NCI-H510A (cell line): ENCODE measurements at regions not wholly inside any gene's neighbourhood (a gene's known extent, or its start where the extent isn't known, plus 50 kb on each side); places are given as distances from the start of the nearest gene placed in this dataset.
"Not testable (repeated sequence)": the region's sequence is repeated elsewhere in the genome, so short reads cannot be mapped to it uniquely, and the experiment has no call there.

Experiments
- DNase-seq: peaks from one replicate; lab custom pipeline; 2025; lab: John Stamatoyannopoulos, UW

DNA sequence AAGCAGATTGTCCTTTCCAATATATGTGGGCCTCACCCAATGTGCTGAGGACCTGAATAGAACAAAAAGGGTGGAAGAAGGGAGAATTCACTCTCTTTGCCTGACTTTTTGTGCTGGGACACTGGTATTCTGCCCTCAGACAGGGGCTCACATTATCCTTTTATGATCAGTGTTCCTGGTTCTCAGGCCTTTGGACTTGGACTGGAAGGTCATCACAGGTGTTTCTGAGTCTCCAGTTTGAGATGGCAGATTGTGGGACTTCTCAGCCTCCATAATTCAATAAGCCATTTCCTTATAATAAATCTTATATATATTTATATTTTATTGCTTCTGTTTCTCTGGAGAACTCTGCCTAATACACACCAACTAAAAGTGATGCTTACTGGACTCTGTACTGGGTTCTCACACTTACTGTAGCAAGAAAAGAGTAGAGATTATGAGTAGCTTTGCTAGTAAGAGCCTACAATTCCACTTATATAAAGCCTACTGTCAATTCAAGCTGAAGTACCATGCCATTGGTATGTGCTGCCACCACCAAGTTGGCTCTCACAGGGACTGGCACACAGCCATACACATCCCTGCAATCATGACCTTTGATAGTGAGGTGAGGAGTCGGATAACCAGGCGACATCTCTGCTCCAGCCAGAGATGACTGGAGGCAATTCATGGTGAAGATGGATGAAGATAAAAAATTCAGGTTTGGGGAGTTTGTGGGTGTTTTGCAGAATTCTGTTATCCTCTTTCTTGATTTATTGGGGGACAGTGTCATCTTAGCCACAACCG, 130.7 kb upstream of the NR3C1 start:
- DNase-seq, result no peak

GRCh38 chr5:143533475-143533874, 130.0 kb upstream of the NR3C1 start:
- no peak for DNase-seq

GRCh38 chr5:143527808-143528207, 124.3 kb upstream of the NR3C1 start:
- no peak for DNase-seq

DNA sequence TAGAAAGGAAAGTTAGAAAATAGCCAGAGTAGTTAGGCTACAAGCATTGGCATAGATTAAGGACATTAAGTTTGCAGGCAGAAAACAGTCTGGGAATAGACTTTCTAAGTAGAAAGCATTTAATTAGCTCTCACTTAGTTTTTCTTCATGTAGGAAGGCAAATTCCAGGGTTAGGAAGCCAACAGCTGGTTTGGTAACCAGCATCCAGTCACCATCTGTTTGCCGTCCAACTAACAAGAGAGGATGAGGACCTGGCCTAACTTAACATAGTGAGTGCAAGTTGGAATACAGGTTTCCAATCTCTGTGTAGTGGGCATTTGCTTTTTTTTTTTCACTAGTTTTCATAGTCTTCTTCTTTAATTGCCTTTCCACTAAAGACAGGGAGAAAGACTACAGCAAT, 121.7 kb upstream of the NR3C1 start:
- DNase-seq, result no peak

DNA sequence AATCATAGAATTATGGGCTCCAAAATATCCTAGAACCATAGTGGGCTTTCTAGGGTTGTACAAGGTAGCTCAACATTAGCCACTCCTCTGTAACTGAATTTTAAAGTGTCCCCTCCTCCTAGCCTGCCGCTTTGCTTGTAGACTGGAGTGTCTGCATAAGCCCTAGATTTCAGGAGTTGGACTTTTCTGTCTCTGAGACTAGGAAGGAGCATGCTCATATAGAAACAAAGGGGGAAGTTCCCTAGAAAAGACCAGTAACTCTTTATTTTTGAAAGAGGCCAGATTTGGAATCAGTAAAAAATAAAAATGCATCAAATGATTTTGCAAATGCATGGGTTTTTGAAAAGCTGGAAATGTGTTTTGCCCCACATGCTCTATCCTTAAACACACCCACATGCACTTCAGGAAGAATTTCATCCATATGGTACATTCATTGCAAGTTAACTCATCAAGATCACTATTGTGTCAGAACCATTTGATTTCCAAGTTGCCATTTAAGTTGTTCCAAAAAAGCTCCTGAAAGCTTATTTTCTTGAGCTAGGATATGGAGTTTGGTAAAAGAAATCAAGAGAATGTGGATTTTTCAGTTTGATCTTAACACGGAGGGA, 121.0 kb upstream of the NR3C1 start:
- DNase-seq, result no peak

GRCh38 chr5:143521846-143522400, 118.4 kb upstream of the NR3C1 start:
- no peak for DNase-seq

GRCh38 chr5:143521141-143521540, 117.7 kb upstream of the NR3C1 start:
- no peak for DNase-seq

DNA sequence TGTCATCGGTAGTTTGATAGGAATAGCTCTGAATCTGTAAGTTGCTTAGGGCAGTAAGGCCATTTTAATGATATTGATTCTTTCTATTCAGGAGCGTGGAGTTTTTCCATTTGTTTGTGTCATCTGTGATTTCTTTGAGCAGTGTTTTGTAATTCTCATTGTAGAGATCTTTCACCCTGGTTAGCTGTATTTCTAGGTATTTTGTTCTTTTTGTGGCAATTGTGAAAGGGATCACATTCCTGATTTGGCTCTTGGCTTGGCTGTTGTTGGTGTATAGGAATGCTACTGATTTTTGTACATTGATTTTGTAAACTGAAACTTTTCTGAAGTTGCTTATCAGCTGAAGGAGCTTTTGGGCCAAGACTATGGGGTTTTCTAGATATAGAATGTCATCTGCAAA, 115.7 kb upstream of the NR3C1 start:
- DNase-seq, result not testable (repeated sequence)

GRCh38 chr5:143517824-143518223, 114.3 kb upstream of the NR3C1 start:
- DNase-seq, result not testable (repeated sequence)

GRCh38 chr5:143516249-143516648, 112.8 kb upstream of the NR3C1 start:
- no peak for DNase-seq

- no peak for DNase-seq
Observed at GRCh38 chr5:143515829-143516228, 112.3 kb upstream of the NR3C1 start.

- no peak for DNase-seq
Observed at GRCh38 chr5:143514616-143515335, 111.3 kb upstream of the NR3C1 start.

DNA sequence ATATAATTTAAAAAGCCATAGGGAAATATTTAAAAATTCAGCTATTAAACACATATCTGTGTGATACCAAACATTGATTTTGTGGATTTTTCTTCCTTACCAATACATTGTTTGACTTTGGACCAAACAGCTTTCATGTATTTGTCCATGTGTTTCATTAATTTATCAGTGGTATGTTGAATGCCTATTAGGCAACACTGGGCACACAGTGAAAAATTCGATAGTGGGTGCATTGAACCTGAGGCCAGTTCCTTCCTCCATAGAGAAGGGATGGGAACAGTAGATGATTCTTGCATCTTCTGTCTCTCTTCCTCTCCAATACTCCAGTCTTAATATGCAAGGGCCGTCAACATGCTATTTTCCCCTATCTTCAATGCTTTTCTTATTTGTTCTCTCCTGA, 110.2 kb upstream of the NR3C1 start:
- DNase-seq, result no peak

GRCh38 chr5:143511736-143512135, 108.2 kb upstream of the NR3C1 start:
- DNase-seq, result no peak

GRCh38 chr5:143509758-143510221, 106.3 kb upstream of the NR3C1 start:
- no peak for DNase-seq

DNA sequence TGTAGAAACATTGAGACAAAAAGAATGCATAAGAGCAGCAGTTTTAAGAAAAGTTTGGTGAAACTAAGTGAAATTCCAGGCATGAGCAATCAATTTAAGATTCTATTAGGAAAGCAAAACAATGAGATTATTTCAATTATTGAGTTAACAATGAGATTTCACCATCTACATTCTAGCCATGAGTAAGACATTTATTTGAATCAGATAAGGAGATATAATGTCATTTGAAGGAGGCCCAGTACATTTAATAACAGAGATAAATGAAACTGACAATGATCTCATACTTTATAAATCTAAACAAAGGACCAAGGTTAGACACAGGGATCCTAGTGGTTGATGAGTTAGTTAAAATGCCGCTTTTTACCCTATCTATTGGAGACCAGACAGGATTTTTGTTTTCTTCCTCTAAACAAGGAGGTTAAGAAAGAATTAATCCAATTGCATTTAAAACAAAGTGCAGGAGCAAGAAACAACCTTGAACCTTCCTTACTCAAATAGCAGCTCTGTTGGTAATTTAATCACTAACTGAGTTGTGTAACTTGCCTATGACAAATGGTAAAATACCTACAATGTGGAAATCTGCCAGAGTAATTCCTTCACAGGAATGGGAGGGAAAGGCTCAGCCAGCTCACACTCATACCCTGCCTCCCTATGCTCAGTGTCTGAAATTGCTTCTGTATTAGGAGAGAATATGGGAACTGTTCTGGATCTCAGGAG, 103.5 kb upstream of the NR3C1 start:
- DNase-seq, result no peak

DNA sequence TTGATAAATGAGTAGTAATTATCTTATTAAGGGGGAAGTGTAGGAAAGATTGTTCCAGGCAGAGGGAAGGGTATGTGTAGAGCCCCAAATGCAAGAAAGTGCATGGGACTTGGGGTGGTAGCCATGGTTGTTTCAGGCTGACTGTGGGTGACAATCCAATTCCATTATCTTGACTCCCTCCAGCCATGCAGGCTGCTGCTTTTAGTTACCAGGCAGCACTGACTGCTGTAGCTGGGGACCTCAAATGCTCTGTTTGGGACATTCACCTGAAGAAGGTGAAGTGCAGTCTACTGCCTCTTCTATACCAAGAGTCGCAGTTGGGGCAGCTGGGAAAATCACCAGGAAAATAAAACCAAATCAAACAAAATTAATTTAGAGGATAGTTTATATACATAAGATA, 102.4 kb upstream of the NR3C1 start:
- DNase-seq, result no peak

GRCh38 chr5:143505354-143505753, 101.9 kb upstream of the NR3C1 start:
- no peak for DNase-seq

DNA sequence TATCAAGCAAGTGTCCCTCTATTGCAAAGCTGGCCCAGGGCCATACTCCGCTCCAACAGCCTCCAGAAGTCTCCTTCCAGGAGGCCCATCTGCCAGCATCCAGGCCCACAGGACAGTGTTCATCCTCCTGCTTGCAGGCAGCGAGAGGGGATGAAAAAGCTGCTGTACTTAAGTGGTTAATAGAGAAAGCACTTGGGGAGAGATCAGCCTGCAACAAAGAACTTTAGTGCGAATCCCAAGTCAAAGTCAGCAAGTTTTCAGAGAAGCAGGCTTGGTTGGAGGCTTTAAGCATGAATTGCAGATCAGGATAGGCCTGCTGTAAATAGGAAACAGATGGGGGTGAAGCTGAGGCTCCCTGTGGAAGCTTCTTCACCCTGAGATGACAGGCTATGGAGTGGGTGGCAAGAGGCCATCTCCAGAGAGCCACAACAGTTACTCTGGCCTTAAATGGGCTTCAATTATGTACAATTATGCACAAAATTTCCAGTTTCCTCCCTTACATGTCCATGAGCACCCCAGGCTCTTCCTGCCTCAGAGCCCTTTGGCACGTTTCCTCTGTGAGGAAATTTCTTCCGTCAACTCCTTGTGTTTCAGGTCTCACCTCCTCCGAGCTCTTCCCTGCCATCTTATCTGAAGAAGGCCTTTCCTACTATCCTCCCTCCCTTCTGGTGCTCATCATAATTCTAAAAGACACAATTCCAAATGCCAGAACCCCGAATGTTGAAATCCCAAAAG, 98.0 kb upstream of the NR3C1 start:
- DNase-seq, result no peak

DNA sequence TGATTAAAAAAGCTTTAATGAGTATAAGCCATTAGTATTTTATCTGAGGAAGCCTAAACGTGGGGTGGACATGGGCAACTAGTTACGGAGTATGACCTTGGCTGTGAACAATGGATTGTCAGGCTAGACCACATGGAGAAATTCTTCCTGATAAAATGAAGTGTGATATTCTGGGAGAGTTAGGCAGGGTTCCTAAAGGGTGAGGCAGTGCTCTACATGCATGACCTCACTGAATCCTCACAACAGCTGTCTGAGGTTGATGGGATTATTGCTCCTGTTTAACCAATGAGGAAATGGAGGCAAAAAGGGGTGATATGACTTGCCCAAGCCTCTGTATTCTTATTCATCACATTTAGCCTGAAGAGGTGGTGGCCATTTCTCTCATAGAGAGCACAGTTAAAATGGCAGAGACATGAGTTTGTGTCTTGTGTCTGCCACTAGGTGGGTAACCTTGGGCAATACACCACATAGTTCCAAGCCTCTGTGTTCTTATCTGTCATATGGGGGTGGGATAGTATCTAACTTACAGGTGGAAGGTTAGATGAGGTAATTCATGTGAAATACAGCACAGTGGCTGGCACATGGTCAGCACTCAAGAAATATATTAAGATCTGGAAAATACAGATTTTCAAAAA, 96.1 kb upstream of the NR3C1 start:
- no peak for DNase-seq

GRCh38 chr5:143498821-143499220, 95.3 kb upstream of the NR3C1 start:
- DNase-seq, result no peak
